ENCODE measurements at regions not wholly inside any gene's neighbourhood (a gene's known extent, or its start where the extent isn't known, plus 50 kb on each side); places are given as distances from the start of the nearest gene placed in this dataset.
"Not testable (repeated sequence)": the region's sequence is repeated elsewhere in the genome, so short reads cannot be mapped to it uniquely, and the experiment has no call there.

- peak in 2 of 3 experiments; percentile 20 for DNase-seq (ENCODE audit: low read depth in 2 of 3, low spot score in 2 of 3)
Measured at GRCh38 chr12:46549527-46550265, 177.1 kb upstream of the SLC38A2 start.

- no peak for DNase-seq (ENCODE audit: low read depth in 2 of 3, low spot score in 2 of 3)
Measured at GRCh38 chr12:46548605-46549071, 176.1 kb upstream of the SLC38A2 start.

DNA sequence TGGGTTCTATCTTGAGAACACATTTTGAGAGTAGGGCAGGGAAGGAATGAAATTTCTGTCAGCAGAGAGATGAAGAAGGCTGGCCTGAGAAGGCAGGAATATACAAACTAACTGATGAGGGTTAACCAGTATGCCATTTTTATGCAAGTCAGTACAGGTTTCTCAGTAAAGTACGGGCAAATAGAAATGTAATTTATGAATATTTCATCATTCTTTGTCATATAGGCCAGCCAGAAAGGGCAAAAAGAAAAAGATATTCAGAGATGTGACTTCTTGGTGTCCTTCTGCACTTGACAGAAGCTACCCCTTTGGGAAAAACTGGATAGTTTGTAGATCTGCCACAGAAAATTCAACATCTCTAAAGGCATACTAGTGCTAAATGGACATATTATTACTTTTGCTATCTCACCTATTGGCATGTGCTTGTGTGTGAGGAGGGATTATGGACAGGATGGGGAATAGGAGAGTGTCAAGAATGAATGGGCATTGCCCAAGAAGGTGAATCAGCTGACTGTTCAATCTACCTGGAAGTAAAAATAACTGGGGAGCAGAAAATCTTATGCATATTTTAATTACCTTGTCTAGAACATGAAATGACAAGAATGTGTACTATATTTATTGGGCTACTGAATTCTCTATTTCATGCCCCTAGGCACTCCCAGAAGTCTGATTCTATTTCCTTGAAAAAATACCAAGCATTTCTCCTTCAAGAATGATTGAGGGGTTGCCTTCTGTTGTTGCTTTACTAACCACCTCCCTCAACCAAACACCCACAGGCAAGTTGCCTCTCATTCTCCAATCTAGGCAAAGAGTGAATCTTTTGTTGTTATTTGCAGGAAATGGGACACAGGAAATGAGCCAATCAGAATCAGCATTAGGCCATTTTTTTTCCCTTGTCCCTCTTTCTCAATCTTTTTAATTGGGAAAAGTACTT, 175.1 kb upstream of the SLC38A2 start:
- DNase-seq (ENCODE audit: low read depth in 2 of 3, low spot score in 2 of 3) = no peak

- DNase-seq (ENCODE audit: low read depth in 2 of 3, low spot score in 2 of 3) = no peak
Measured at GRCh38 chr12:46546634-46547273, 174.2 kb upstream of the SLC38A2 start.

DNA sequence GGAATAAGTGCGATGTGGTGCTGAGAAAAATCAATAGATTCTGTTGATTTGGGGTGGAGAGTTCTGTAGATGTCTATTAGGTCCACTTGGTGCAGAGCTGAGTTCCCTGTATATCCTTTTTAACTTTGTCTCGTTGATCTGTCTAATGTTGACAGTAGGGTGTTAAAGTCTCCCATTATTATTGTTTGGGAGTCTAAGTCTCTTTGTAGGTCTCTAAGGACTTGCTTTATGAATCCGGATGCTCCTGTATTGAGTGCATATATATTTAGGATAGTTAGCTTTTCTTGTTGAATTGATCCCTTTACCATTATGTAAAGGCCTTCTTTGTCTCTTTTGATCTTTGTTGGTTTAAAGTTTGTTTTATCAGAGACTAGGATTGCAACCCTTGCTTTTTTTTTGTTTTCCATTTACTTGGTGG, 170.8 kb upstream of the SLC38A2 start:
- DNase-seq (ENCODE audit: low read depth in 2 of 3, low spot score in 2 of 3) = not testable (repeated sequence)

DNA sequence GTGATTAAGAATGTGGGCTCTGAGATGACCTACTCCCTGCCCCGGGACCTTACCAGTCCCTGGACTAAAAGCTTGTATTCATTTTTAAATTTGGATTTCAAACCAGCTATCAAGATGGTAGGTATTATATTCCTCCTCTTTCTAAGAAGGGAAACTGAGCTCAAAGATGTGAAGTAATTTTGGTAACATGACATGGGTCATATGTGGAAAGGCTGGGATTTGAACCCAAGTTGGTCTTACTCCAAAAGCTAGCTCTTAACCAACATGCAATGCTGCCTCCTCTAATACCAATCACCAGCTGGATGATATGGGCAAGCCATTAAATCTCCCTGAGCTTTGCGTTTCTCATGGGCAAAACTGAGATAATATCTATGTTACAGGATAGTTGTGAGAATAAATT, 166.4 kb upstream of the SLC38A2 start:
- no peak for DNase-seq (ENCODE audit: low read depth in 2 of 3, low spot score in 2 of 3)

- DNase-seq (ENCODE audit: low read depth in 2 of 3, low spot score in 2 of 3) = no peak
Measured at GRCh38 chr12:46537387-46537955, 164.9 kb upstream of the SLC38A2 start.

- not testable (repeated sequence) for DNase-seq (ENCODE audit: low read depth in 2 of 3, low spot score in 2 of 3)
Measured at GRCh38 chr12:46536316-46536715, 163.7 kb upstream of the SLC38A2 start.

GRCh38 chr12:46535907-46536306, 163.3 kb upstream of the SLC38A2 start:
- DNase-seq (ENCODE audit: low read depth in 2 of 3, low spot score in 2 of 3) = no peak

GRCh38 chr12:46535376-46535775, 162.8 kb upstream of the SLC38A2 start:
- no peak for DNase-seq (ENCODE audit: low read depth in 2 of 3, low spot score in 2 of 3)

DNA sequence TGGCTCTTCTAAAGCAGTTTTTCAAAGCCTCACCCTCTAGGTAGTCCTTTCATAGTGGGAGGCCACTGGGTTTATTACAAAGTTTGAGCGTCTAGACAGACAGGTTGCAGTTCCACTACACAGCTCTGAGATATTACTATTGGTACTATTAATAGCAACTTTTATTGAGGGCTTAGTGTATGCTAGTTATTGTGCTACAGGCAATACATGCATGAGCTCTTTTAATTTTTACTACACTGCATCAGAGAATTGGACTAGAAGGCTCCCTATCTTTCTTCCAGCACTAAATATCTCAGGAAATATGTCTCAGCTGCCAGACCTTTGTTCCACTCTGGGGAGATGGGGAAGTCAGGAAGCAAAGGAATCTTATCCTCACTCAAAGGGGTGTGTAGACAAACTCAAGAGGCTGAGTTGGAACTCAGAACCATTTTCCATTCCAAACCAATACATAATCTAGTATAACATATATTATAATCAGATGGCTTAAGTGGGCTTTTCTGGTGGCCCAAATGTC, 161.8 kb upstream of the SLC38A2 start:
- DNase-seq (ENCODE audit: low read depth in 2 of 3, low spot score in 2 of 3) = no peak

- DNase-seq (ENCODE audit: low read depth in 2 of 3, low spot score in 2 of 3) = no peak
Measured at GRCh38 chr12:46533723-46534122, 161.2 kb upstream of the SLC38A2 start.

- DNase-seq (ENCODE audit: low read depth in 2 of 3, low spot score in 2 of 3) = no peak
Measured at GRCh38 chr12:46531804-46532203, 159.2 kb upstream of the SLC38A2 start.

DNA sequence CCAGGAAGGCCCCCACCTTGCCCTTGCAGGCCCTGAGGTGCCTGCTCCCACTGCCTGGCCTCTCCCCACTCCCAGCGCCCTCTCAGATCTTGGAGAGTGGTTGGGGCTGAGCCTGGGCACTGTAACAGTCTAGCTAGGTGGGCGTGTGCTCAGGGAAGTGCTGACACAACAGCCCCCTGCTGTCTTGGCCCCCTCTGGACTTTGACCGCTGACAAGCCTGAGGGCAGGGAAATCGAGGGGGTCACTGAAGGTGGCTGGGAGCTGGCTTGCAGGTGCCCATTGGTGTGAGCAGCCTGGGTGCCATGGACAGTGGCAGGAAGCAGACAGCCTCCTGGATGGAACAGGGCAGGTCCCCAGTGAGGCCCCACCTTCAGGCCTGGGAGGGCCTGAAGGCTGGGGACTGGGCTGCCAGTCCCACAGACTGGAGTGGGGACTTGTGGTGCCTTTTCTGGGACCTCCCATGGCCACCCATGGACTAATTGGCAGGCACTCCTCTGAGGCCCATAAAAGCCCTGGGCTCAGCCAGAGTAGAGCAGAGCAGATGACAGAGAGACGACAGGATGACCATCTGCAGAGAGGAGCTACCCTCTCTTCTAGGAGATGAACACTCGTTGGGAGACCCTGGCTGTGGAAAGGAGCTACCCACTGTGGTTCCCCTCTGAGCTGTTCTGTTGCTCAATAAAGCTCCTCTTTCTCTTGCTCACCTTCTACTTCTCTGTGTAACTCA, 158.6 kb upstream of the SLC38A2 start:
- DNase-seq (ENCODE audit: low read depth in 2 of 3, low spot score in 2 of 3) = no peak

- DNase-seq (ENCODE audit: low read depth in 2 of 3, low spot score in 2 of 3) = no peak
Measured at GRCh38 chr12:46530373-46531056, 157.9 kb upstream of the SLC38A2 start.

GRCh38 chr12:46526233-46526632, 153.7 kb upstream of the SLC38A2 start:
- DNase-seq (ENCODE audit: low read depth in 2 of 3, low spot score in 2 of 3) = no peak

DNA sequence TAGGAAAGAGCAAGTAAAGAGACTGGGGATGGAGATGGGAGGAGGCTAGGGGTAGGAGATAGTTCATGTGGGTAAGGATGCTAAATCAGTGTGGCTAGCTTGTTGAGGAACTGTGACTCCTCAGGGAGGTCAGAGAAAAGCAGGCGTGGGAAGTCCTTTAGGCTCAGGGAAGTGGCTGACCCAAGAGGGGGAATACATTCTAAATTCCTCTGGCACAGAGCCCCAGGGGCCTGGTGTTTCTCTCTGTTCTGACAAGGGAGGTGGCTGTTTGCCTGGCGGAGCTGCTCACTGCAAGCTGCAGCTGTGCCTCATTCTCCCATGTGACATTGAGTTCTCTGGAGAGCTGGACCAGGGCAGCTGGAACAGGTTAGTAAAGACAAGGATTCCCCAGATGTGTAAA, 152.2 kb upstream of the SLC38A2 start:
- no peak for DNase-seq (ENCODE audit: low read depth in 2 of 3, low spot score in 2 of 3)

DNA sequence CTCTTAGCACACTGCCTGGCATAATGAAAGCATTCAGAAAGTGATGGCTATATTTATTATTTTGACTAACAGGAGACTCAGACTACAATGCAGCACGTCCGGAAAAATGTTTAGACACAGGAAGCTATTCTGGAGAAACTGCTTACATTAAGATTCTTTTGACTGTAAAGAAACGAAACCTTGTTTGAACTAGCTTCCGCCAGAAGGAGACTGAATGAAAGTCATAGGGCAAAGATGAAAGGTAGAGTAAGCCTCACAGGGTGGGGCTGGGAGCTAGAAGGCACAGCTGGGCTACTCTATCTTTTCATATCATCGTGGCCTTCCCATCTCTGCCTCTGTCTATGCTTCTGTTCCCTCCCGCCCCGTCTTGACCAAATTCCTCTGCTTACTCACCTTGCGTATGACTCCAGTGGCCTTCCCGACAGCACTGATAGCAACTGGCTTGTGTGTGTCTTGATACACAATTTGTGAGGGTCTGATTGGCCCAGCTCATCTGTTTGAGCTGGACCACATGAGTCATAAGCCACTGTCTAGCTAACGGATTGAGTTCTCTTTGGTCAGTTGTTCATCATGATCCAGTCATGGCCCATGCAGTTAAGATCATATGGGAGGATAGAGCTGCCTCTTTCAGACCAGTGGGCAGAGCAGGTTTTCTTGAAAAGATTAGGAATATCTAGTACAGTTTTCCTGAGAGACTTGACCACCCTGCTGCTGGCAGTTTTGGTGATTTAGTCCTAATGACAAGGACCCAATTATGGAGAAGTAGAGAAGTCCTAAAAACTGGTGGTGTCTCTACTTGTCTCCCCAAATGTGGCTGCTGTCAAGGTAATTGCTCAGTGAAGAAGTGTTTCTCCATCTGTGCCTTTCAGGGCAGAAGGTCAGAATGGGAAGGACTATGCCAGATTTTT, 151.5 kb upstream of the SLC38A2 start:
- peak in 1 of 3 experiments; percentile 25 for DNase-seq (ENCODE audit: low read depth in 2 of 3, low spot score in 2 of 3)

DNA sequence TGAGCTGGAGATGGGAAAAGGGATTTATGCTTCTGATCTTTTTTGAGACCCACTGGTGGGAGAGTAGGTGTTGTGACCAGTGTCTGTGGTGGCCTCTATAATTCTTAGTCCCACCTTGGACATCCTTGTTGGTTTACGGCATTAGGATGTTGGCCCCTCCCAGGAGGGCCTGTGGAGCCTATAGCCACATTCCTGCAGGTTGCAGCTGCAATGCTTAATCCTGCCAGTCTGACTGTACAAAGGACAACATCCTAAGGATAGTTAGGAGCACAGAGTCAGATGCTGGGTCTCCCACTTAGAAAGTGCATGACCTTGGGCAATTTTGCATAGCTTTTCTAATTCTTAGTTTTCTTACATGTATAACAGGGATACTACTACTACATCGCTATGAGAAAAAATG, 150.9 kb upstream of the SLC38A2 start:
- DNase-seq (ENCODE audit: low read depth in 2 of 3, low spot score in 2 of 3) = no peak
